ENCODE measurements at regions not wholly inside any gene's neighbourhood (a gene's known extent, or its start where the extent isn't known, plus 50 kb on each side); places are given as distances from the start of the nearest gene placed in this dataset.
"Not testable (repeated sequence)": the region's sequence is repeated elsewhere in the genome, so short reads cannot be mapped to it uniquely, and the experiment has no call there.

- intact Hi-C loops (cut with micrococcal nuclease), result no loop called here
Observed at GRCh38 chr5:105350486-105351140, 1788.0 kb upstream of the NUDT12 start.

- intact Hi-C loops (cut with micrococcal nuclease), result no loop called here
Observed at GRCh38 chr5:105331558-105331957, 1769.0 kb upstream of the NUDT12 start.

DNA sequence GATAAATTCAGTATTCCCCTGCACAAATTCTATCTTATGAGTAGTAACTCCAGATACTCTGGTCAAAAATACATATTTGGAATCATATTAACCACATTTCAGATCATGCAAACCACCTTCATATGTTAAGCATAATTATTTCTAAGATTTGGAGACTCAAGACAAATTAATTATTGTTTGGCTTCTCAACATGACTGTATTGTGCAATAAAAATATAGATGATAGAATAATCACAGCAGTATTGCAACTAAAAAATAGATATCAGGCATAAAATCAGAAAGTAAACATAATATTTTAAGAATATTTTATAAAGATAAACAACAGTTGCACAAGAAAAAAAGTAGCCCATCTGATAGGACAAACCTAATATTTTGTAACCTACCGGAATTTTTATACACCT, 1767.6 kb upstream of the NUDT12 start:
- intact Hi-C loops (cut with micrococcal nuclease), result no loop called here

DNA sequence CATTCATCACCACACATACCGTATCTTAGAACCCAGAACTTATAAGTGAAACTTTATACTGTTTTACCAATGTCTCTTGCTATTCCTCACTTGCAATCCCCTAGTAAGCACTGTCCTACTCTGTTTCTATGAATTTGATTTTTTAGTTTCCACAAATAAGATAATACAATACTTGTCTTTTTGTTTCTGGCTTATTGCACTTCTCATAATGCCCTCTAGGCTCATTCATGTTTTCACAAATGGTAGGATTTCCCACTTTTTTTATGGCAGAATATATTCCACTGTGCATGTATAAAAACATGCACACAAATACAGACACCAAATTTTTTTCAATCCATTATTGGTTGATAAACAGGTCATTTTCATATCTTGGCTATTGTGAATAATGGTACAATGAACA, 1742.3 kb upstream of the NUDT12 start:
- intact Hi-C loops (cut with micrococcal nuclease), result no loop called here

DNA sequence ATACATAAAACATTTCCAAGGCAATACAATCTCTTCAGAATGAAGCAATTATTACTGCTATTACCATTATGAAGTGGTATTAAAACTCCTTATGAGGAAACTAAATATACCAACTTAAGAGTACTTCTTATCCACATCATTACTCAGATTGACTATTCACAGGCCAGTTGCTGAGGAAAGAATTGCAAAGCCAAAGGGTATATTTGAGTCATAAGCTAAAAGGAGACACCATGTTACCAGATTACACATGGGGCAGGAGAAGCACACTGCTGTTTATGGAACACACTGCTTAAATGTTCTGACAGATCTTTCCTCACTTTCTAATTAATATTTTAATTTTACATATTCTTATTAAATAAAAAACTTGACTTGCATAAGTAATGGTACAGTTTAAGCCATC, 1726.4 kb upstream of the NUDT12 start:
- intact Hi-C loops (cut with micrococcal nuclease), result no loop called here

- intact Hi-C loops (cut with micrococcal nuclease), result no loop called here
Observed at GRCh38 chr5:105283134-105283533, 1720.5 kb upstream of the NUDT12 start.

DNA sequence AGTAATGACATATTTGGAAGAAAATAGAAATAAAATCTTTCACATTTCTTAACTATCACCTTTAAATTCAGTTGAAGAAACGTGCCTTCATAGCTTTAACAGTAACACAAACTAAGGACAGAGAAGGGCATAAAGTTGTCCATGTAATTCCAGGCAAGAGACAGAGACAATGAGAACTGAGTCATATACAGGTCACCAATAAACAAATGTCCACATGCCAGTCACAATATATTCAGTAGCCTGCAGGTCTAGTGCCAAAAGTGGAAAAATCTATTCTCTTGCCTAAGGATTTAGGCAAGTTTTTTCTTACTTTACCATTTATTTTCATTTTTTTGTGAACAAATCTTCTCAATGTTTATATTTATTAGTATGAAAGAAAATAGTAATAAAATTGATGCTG, 1711.5 kb upstream of the NUDT12 start:
- intact Hi-C loops (cut with micrococcal nuclease), result no loop called here

DNA sequence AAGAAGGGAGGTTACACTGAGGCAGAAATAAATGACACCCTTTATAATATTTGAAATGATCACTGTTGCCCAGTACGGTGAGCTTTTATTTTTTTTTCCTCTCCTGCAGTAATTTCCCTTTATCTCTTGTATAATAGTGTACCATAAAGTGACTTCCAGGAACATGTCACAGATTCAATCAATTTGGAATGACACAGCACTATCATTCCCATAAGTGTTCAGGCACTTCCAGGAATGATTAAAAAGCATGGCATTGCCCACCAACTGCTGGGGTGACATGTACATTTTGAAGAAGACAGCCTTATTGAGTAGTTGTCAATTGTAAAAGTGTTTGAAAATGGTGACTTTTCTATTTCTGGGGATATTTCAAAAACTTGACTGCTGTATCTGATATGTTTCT, 1700.9 kb upstream of the NUDT12 start:
- intact Hi-C loops (cut with micrococcal nuclease), result no loop called here

DNA sequence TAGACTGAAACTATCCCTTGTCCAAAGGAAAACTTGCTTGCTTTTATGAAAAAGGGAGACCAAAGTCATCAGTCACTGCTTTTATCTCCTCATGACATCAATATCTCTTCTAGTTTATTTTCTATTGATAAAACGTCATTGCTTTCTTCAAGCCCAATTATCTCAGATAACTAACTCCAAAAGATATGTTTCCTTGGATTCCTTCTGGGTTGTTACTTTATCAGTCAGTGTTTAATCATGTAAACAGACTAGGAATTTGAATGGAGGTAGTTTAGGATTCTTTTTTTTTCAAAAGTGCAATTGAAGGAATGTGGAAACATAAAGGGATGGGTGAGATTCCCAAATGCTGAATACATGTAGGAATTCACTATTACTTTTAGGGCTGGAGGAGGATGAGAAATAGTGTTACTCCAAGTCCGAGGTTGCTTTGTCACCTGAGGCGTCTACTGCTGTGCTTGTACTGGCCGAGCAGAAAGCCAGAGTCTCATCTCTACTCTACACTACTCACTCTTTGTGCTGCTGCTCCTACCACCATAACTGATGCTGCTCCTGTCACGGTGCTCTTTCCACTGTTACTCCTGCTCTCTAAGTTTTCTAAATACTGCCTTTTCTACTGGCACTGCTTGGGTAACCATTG, 1697.1 kb upstream of the NUDT12 start:
- intact Hi-C loops (cut with micrococcal nuclease), result no loop called here

GRCh38 chr5:105238561-105238960, 1676.0 kb upstream of the NUDT12 start:
- intact Hi-C loops (cut with micrococcal nuclease), result no loop called here

DNA sequence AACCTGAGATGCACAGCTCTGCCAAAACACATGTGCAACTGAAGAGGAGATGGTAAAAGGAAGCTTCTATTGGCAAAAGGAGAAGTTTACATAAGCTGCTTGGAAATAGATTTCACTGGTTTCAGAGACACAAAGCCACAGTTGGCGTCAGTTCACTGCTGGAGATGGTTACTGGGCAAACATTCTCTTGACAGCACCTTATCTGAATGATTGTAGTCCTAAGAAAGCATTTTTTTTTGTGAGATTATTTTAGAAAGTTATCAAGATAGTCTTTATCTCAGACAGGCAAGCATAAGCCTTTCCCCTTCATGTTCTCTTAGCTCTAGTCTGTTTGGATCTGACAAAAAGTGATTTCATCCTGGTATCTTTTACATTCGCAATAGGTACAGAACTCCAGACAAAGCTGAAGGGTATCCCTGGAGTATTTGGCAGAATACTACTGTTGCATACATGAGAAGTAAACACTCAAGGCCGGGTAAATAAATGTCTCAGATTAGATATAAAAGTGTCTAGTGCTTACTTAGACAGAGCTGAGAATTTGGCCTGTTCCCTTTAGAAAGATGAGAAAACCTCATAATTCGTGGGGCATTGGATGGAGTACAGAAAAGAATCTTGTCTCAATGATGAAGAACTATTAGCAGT, 1668.0 kb upstream of the NUDT12 start:
- intact Hi-C loops (cut with micrococcal nuclease), result no loop called here

GRCh38 chr5:105218018-105218417, 1655.4 kb upstream of the NUDT12 start:
- intact Hi-C loops (cut with micrococcal nuclease), result no loop called here

- intact Hi-C loops (cut with micrococcal nuclease), result no loop called here
Observed at GRCh38 chr5:105213078-105213477, 1650.5 kb upstream of the NUDT12 start.

GRCh38 chr5:105207066-105207465, 1644.5 kb upstream of the NUDT12 start:
- intact Hi-C loops (cut with micrococcal nuclease), result no loop called here

GRCh38 chr5:105197531-105197930, 1634.9 kb upstream of the NUDT12 start:
- intact Hi-C loops (cut with micrococcal nuclease), result no loop called here

GRCh38 chr5:105195765-105196164, 1633.2 kb upstream of the NUDT12 start:
- intact Hi-C loops (cut with micrococcal nuclease), result no loop called here

- intact Hi-C loops (cut with micrococcal nuclease), result no loop called here
Observed at GRCh38 chr5:105172918-105173317, 1610.3 kb upstream of the NUDT12 start.

DNA sequence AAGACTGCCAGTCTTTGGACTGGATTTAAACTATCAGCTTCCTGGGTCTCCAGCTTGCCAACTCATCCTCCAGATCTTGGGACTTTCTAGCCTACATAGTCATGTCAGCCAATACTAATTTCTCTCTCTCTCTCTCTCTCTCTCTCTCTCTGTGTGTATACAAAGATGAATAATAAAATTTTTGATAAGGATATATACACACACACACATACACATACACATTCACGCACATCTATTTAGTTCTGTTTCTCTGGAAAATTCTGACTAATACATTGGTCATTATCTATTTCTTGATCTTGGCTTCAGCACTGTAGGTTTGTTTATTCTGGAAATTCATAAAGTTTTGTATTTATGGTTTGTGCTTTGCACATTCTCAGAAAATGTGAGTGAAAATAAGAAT, 1606.2 kb upstream of the NUDT12 start:
- intact Hi-C loops (cut with micrococcal nuclease), result no loop called here

- intact Hi-C loops (cut with micrococcal nuclease), result no loop called here
Observed at GRCh38 chr5:105167092-105167491, 1604.5 kb upstream of the NUDT12 start.

GRCh38 chr5:105163547-105163946, 1601.0 kb upstream of the NUDT12 start:
- intact Hi-C loops (cut with micrococcal nuclease), result no loop called here

- intact Hi-C loops (cut with micrococcal nuclease), result not testable (repeated sequence)
Observed at GRCh38 chr5:105162557-105162956, 1600.0 kb upstream of the NUDT12 start.

GRCh38 chr5:105158526-105158925, 1595.9 kb upstream of the NUDT12 start:
- intact Hi-C loops (cut with micrococcal nuclease), result no loop called here

- intact Hi-C loops (cut with micrococcal nuclease), result no loop called here
Observed at GRCh38 chr5:105150323-105150722, 1587.7 kb upstream of the NUDT12 start.
